Calu3 (cell line): ENCODE measurements at regions not wholly inside any gene's neighbourhood (a gene's known extent, or its start where the extent isn't known, plus 50 kb on each side); places are given as distances from the start of the nearest gene placed in this dataset.

Source experiments
- BruUV-seq: library from RNA; stranded (reverse); fragments of 400-500 nt; replicated peaks from 2 replicates; lab custom pipeline; 2021; lab: Mats Ljungman, UMichigan
- CTCF ChIA-PET: fragments of 300-600 bp; sonication (Branson Sonifier 250); formaldehyde crosslinking; loops from one replicate; lab custom pipeline; 2022; ENCODE audit warnings: antibody characterized with exemption; lab: Charles Lee
- DNase-seq: peaks from one replicate; pipeline ENCODE4 v3.0.0; 2022
- H3K27ac Mint-ChIP-seq: one replicate; pipeline ENCODE4 v1.8.0; 2022; ENCODE audit warnings: mixed read lengths; ENCODE audit not compliant: unreplicated experiment
- H3K27me3 Mint-ChIP-seq: one replicate; pipeline ENCODE4 v1.8.0; 2022; ENCODE audit warnings: mixed read lengths; ENCODE audit not compliant: unreplicated experiment
- H3K36me3 Mint-ChIP-seq: one replicate; pipeline ENCODE4 v1.8.0; 2022; ENCODE audit warnings: mild to moderate bottlenecking, moderate library complexity, mixed read lengths; ENCODE audit not compliant: insufficient read depth, unreplicated experiment
- H3K4me1 Mint-ChIP-seq: one replicate; pipeline ENCODE4 v1.8.0; 2022; ENCODE audit warnings: mild to moderate bottlenecking, low read depth, mixed read lengths; ENCODE audit not compliant: unreplicated experiment
- H3K4me3 Mint-ChIP-seq: one replicate; pipeline ENCODE4 v1.8.0; 2022; ENCODE audit warnings: mild to moderate bottlenecking, low read depth, moderate library complexity, mixed read lengths; ENCODE audit not compliant: unreplicated experiment
- H3K9me3 Mint-ChIP-seq: one replicate; pipeline ENCODE4 v1.8.0; 2022; ENCODE audit warnings: low read depth, mixed read lengths; ENCODE audit not compliant: unreplicated experiment
- intact Hi-C: fragments of 100-400 bp; cut with micrococcal nuclease; formaldehyde crosslinking; loops from one replicate; pipeline ENCODE4 v1.10.0; 2022; ENCODE audit not compliant: unreplicated experiment
- TF ChIP-seq, protein P1 (sequence below): fragments of 200-600 bp; IDR thresholded peaks from one replicate; pipeline ENCODE4 v1.8.0; 2022; ENCODE audit warnings: antibody characterized with exemption; ENCODE audit not compliant: unreplicated experiment

DNA sequence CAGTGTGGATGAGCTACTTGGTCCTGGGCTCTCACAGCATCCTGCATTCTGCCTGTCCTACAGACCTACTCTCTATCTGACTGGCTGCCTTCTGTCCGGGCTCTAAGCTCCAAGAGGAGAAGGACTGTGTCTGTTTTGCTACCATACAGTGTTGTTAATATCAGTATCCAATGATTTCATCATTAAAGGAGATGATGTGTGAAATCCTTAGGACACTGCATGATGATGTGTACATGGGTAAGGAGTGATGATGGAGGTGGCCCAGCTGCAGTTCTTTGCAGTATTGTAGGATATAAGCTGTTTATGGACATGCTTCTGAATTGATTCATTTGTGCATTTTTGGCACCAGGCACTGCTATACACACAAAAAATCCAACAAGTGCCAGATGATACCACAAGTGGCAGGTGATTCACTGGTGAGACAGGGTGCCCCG lies 536.9 kb upstream of the CDH11 start:
- Mint-ChIP-seq H3K9me3 (peaks cover 5% of the 10 kb centered on the region), H3K4me3 (no peak overlapping the region), H3K27me3 (no peaks in the 10 kb centered on the region), H3K27ac (no peak overlapping the region), H3K4me1 (no peaks in the 10 kb centered on the region), H3K36me3 (no peaks in the 10 kb centered on the region)
- no peak for DNase-seq
- BruUV-seq = no TSS peak
- intact Hi-C loops = no loop called here
- CTCF ChIA-PET = no interaction called here
- TF ChIP-seq, protein P1, sequence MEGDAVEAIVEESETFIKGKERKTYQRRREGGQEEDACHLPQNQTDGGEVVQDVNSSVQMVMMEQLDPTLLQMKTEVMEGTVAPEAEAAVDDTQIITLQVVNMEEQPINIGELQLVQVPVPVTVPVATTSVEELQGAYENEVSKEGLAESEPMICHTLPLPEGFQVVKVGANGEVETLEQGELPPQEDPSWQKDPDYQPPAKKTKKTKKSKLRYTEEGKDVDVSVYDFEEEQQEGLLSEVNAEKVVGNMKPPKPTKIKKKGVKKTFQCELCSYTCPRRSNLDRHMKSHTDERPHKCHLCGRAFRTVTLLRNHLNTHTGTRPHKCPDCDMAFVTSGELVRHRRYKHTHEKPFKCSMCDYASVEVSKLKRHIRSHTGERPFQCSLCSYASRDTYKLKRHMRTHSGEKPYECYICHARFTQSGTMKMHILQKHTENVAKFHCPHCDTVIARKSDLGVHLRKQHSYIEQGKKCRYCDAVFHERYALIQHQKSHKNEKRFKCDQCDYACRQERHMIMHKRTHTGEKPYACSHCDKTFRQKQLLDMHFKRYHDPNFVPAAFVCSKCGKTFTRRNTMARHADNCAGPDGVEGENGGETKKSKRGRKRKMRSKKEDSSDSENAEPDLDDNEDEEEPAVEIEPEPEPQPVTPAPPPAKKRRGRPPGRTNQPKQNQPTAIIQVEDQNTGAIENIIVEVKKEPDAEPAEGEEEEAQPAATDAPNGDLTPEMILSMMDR = no peak

DNA sequence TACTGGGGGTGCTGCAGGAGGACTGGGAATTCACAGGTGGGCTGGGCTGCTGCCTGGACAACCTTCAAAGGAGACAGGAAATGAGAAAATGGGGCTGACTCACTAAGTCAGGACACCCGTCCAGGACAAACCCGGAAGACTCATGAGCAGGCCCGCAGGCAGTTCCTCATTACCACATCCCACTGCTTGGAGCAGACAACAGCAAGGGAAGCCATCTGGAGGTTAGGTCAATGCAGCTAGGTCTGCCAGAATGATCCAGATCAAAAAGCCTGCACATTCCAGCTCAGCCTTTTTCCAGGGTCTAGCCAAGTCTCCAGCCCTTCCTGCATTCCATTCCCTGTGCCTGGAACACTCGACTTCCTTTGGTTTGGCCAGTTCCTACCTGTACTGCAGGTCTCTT lies 536.5 kb upstream of the CDH11 start:
- Mint-ChIP-seq H3K9me3 (peaks cover 2% of the 10 kb centered on the region), H3K36me3 (no peaks in the 10 kb centered on the region), H3K27me3 (no peaks in the 10 kb centered on the region), H3K4me3 (no peak overlapping the region), H3K27ac (no peak overlapping the region), H3K4me1 (no peaks in the 10 kb centered on the region)
- TF ChIP-seq, protein P1 = no peak
- intact Hi-C loops = no loop called here
- no TSS peak for BruUV-seq
- no peak for DNase-seq
- CTCF ChIA-PET = no interaction called here

DNA sequence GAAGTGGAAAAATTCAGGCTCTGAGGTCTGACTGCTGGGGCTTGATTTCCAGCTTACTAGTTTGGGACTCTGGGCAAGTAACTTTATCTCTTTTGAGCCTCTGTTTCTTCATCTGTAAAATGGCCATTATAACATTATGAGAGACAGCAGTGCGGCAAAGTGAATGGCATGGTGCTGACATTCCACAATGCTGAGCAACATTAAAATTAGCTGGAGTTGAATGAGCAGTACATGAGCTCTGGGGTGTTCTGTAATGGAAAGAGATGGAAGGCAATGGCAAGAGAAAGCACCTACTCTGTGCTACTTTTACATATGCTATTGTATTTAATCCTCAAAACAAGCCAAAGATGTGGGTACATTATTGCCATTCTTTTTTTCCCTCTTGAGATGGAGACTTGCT lies 535.7 kb upstream of the CDH11 start:
- TF ChIP-seq, protein P1 = no peak
- CTCF ChIA-PET = no interaction called here
- intact Hi-C loops = no loop called here
- BruUV-seq = no TSS peak
- Mint-ChIP-seq H3K27me3 (no peaks in the 10 kb centered on the region), H3K4me1 (no peaks in the 10 kb centered on the region), H3K36me3 (no peaks in the 10 kb centered on the region), H3K9me3 (peaks cover 2% of the 10 kb centered on the region), H3K27ac (no peak overlapping the region), H3K4me3 (no peak overlapping the region)
- DNase-seq = no peak

DNA sequence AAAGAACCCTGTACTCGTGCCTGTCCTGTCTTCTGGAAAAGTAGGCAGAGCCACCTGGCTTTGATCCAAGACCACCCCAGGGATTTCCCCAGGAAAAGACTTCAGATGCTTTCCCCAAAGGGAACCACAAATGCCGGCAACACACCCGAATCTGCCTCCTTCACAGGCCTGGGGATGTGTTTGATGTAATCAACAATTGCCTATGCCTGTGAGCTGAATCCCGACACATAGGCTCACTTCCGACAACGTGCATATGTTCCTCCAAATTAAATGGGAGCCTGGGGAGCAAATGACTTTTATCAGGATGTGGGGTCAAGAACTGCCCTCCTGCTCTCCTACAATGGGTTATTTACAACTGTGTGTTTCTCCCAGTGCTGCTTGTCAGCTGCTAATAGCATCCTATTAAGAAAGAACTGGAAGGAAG lies 535.2 kb upstream of the CDH11 start:
- H3K36me3 Mint-ChIP-seq = no peaks in the 10 kb centered on the region
- H3K4me1 Mint-ChIP-seq = no peaks in the 10 kb centered on the region
- no peak for DNase-seq
- no peaks in the 10 kb centered on the region for H3K27me3 Mint-ChIP-seq
- no peak overlapping the region for H3K4me3 Mint-ChIP-seq
- intact Hi-C loops = no loop called here
- peaks cover 2% of the 10 kb centered on the region for H3K9me3 Mint-ChIP-seq
- no TSS peak for BruUV-seq
- no peak overlapping the region for H3K27ac Mint-ChIP-seq
- CTCF ChIA-PET = no interaction called here
- TF ChIP-seq, protein P1 = no peak
